ENCODE measurements at regions not wholly inside any gene's neighbourhood (a gene's known extent, or its start where the extent isn't known, plus 50 kb on each side); places are given as distances from the start of the nearest gene placed in this dataset.
"Not testable (repeated sequence)": the region's sequence is repeated elsewhere in the genome, so short reads cannot be mapped to it uniquely, and the experiment has no call there.

- DNase-seq (ENCODE audit: low spot score): no peak
These were observed 354.0 kb downstream of the ZNF326 start for GRCh38 chr1:90348934-90349333.

- not testable (repeated sequence) for DNase-seq (ENCODE audit: low spot score)
These were observed 353.5 kb downstream of the ZNF326 start for GRCh38 chr1:90348459-90348858.

GRCh38 chr1:90347366-90347765 lies 352.5 kb downstream of the ZNF326 start:
- no peak for DNase-seq (ENCODE audit: low spot score)

- DNase-seq (ENCODE audit: low spot score): no peak
These were observed 351.8 kb downstream of the ZNF326 start for GRCh38 chr1:90346757-90347156.

- no peak for DNase-seq (ENCODE audit: low spot score)
These were observed 351.4 kb downstream of the ZNF326 start for GRCh38 chr1:90346349-90346748.

GRCh38 chr1:90344963-90345730 lies 350.2 kb downstream of the ZNF326 start:
- no peak for DNase-seq (ENCODE audit: low spot score)

- DNase-seq (ENCODE audit: low spot score): no peak
These were observed 346.6 kb downstream of the ZNF326 start for GRCh38 chr1:90341516-90341915.

- DNase-seq (ENCODE audit: low spot score): no peak
These were observed 345.7 kb downstream of the ZNF326 start for GRCh38 chr1:90340606-90341005.

- no peak for DNase-seq (ENCODE audit: low spot score)
These were observed 344.9 kb downstream of the ZNF326 start for GRCh38 chr1:90339811-90340210.

- no peak for DNase-seq (ENCODE audit: low spot score)
These were observed 341.8 kb downstream of the ZNF326 start for GRCh38 chr1:90336552-90337324.

- DNase-seq (ENCODE audit: low spot score): no peak
These were observed 340.6 kb downstream of the ZNF326 start for GRCh38 chr1:90335558-90335957.

GRCh38 chr1:90334137-90334536 lies 339.2 kb downstream of the ZNF326 start:
- DNase-seq (ENCODE audit: low spot score): no peak

- no peak for DNase-seq (ENCODE audit: low spot score)
These were observed 330.3 kb downstream of the ZNF326 start for GRCh38 chr1:90325168-90325567.

GRCh38 chr1:90322186-90322585 lies 327.3 kb downstream of the ZNF326 start:
- DNase-seq (ENCODE audit: low spot score): no peak

GRCh38 chr1:90319918-90320317 lies 325.0 kb downstream of the ZNF326 start:
- DNase-seq (ENCODE audit: low spot score): no peak

- DNase-seq (ENCODE audit: low spot score): no peak
These were observed 323.5 kb downstream of the ZNF326 start for GRCh38 chr1:90318431-90318830.

- no peak for DNase-seq (ENCODE audit: low spot score)
These were observed 322.7 kb downstream of the ZNF326 start for GRCh38 chr1:90317628-90318027.

- no peak for DNase-seq (ENCODE audit: low spot score)
These were observed 319.6 kb downstream of the ZNF326 start for GRCh38 chr1:90314533-90314932.

GRCh38 chr1:90313778-90314177 lies 318.9 kb downstream of the ZNF326 start:
- DNase-seq (ENCODE audit: low spot score): no peak

GRCh38 chr1:90309806-90310205 lies 314.9 kb downstream of the ZNF326 start:
- DNase-seq (ENCODE audit: low spot score): no peak

- DNase-seq (ENCODE audit: low spot score): no peak
These were observed 313.5 kb downstream of the ZNF326 start for GRCh38 chr1:90308421-90308820.

- no peak for DNase-seq (ENCODE audit: low spot score)
These were observed 310.7 kb downstream of the ZNF326 start for GRCh38 chr1:90305577-90305976.

- no peak for DNase-seq (ENCODE audit: low spot score)
These were observed 301.4 kb downstream of the ZNF326 start for GRCh38 chr1:90296327-90296726.
